ENCODE measurements at regions not wholly inside any gene's neighbourhood (a gene's known extent, or its start where the extent isn't known, plus 50 kb on each side); places are given as distances from the start of the nearest gene placed in this dataset.
"Not testable (repeated sequence)": the region's sequence is repeated elsewhere in the genome, so short reads cannot be mapped to it uniquely, and the experiment has no call there.

GRCh38 chr6:140274548-140274947 lies 900.1 kb upstream of the CITED2 start:
- DNase-seq: no peak

- DNase-seq: peak; percentile 77
Observed at GRCh38 chr6:140271759-140272377, 897.4 kb upstream of the CITED2 start.

- DNase-seq: no peak
Observed at GRCh38 chr6:140269591-140270165, 895.2 kb upstream of the CITED2 start.

- no peak for DNase-seq
Observed at GRCh38 chr6:140264431-140264830, 890.0 kb upstream of the CITED2 start.

GRCh38 chr6:140258302-140258701 lies 883.9 kb upstream of the CITED2 start:
- not testable (repeated sequence) for DNase-seq

- no peak for DNase-seq
Observed at GRCh38 chr6:140256248-140256647, 881.8 kb upstream of the CITED2 start.

- no peak for DNase-seq
Observed at GRCh38 chr6:140253096-140253495, 878.6 kb upstream of the CITED2 start.

- DNase-seq: no peak
Observed at GRCh38 chr6:140252099-140252498, 877.7 kb upstream of the CITED2 start.

- DNase-seq: no peak
Observed at GRCh38 chr6:140245296-140246040, 871.0 kb upstream of the CITED2 start.

- DNase-seq: no peak
Observed at GRCh38 chr6:140237251-140237650, 862.8 kb upstream of the CITED2 start.

- no peak for DNase-seq
Observed at GRCh38 chr6:140236732-140237131, 862.3 kb upstream of the CITED2 start.

- DNase-seq: no peak
Observed at GRCh38 chr6:140230282-140230681, 855.8 kb upstream of the CITED2 start.

- no peak for DNase-seq
Observed at GRCh38 chr6:140228491-140228890, 854.0 kb upstream of the CITED2 start.

GRCh38 chr6:140226637-140227036 lies 852.2 kb upstream of the CITED2 start:
- DNase-seq: no peak

GRCh38 chr6:140225701-140226436 lies 851.4 kb upstream of the CITED2 start:
- DNase-seq: no peak

- DNase-seq: no peak
Observed at GRCh38 chr6:140217283-140217682, 842.8 kb upstream of the CITED2 start.

- DNase-seq: no peak
Observed at GRCh38 chr6:140209775-140210174, 835.3 kb upstream of the CITED2 start.

- DNase-seq: peak; percentile 35
Observed at GRCh38 chr6:140208286-140208685, 833.8 kb upstream of the CITED2 start.

GRCh38 chr6:140205795-140206593 lies 831.5 kb upstream of the CITED2 start:
- no peak for DNase-seq

GRCh38 chr6:140204154-140204553 lies 829.7 kb upstream of the CITED2 start:
- DNase-seq: no peak

- DNase-seq: peak; percentile 65
Observed at GRCh38 chr6:140203661-140204147, 829.3 kb upstream of the CITED2 start.

GRCh38 chr6:140202964-140203515 lies 828.6 kb upstream of the CITED2 start:
- DNase-seq: no peak

Data from NCI-H345 (cell line).